Fibroblast of skin of left biceps (primary cell): ENCODE measurements at regions not wholly inside any gene's neighbourhood (a gene's known extent, or its start where the extent isn't known, plus 50 kb on each side); places are given as distances from the start of the nearest gene placed in this dataset.

Experiments used
- DNase-seq, 2 experiments: peaks; one replicate each; pipeline ENCODE4 v3.0.0-alpha.2; 2013; ENCODE audit warnings: low read depth in 2 of 2

DNA sequence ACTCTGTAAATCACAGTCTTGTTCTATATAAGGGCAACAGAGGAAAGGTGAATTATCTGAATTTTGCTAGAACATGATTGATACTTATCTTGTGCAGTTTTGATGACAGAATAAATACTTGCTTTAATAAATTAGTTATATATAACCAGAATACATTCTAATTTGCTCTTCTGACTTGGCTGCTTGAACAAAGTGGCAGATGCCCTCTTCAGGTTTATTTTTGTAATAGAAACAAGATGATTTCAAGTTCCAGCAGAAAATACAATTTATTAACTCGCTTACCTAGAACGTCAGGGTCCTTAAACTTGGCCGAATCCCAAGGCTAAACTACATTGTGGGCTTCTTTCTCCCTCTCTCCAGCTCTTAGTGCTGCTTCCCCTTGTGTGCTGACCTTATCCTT is 57.6 kb upstream of the SSTR1 start:
- DNase-seq = no peak
